ENCODE measurements at regions not wholly inside any gene's neighbourhood (a gene's known extent, or its start where the extent isn't known, plus 50 kb on each side); places are given as distances from the start of the nearest gene placed in this dataset.
"Not testable (repeated sequence)": the region's sequence is repeated elsewhere in the genome, so short reads cannot be mapped to it uniquely, and the experiment has no call there.

GRCh38 chr2:82994151-82994550 lies 1464.9 kb downstream of the SUCLG1 start:
- no TSS peak for BruUV-seq (replicated peaks)
- Histone ChIP-seq H3K4me3 (ENCODE audit: low read depth, low read length, poor library complexity, severe bottlenecking) (no peak overlapping the region), H3K36me3 (ENCODE audit: insufficient read depth, low read length, poor library complexity, severe bottlenecking) (no peaks in the 10 kb centered on the region), H3K27ac (ENCODE audit: low read depth, low read length, poor library complexity, severe bottlenecking) (no peak overlapping the region), H3K4me1 (ENCODE audit: insufficient read depth, low read length, poor library complexity, severe bottlenecking) (no peaks in the 10 kb centered on the region), H3K9me3 (ENCODE audit: low read depth, low read length, poor library complexity, severe bottlenecking) (peaks cover 6% of the 10 kb centered on the region), H3K27me3 (replicated peaks; ENCODE audit: insufficient read depth, low read depth, low read length, poor library complexity) (no peaks in the 10 kb centered on the region)
- ChIA-PET CTCF (no interaction called here), POLR2A (ENCODE audit: low non-redundant PET) (no interaction called here)
- DNase-seq (ENCODE audit: low spot score), result no peak
- TF ChIP-seq EZH2 (IDR thresholded peaks at IDR 0.05; ENCODE audit: borderline replicate concordance, low read depth, low read length, poor library complexity, severe bottlenecking), result no peak
- TF ChIP-seq CTCF (conservative IDR thresholded peaks at IDR 0.05; ENCODE audit: low read depth, low read length), result no peak
- intact Hi-C loops (cut with micrococcal nuclease; ENCODE audit: unreplicated experiment), result no loop called here

GRCh38 chr2:82993609-82994008 lies 1465.5 kb downstream of the SUCLG1 start:
- POLR2A ChIA-PET (ENCODE audit: low non-redundant PET), result no interaction called here
- TF ChIP-seq CTCF (conservative IDR thresholded peaks at IDR 0.05; ENCODE audit: low read depth, low read length) (no peak), EZH2 (IDR thresholded peaks at IDR 0.05; ENCODE audit: borderline replicate concordance, low read depth, low read length, poor library complexity, severe bottlenecking) (no peak)

GRCh38 chr2:82992968-82993367 lies 1466.1 kb downstream of the SUCLG1 start:
- BruUV-seq (replicated peaks), result no TSS peak
- Histone ChIP-seq H3K4me1 (ENCODE audit: insufficient read depth, low read length, poor library complexity, severe bottlenecking) (no peaks in the 10 kb centered on the region), H3K9me3 (ENCODE audit: low read depth, low read length, poor library complexity, severe bottlenecking) (peaks cover 6% of the 10 kb centered on the region), H3K4me3 (ENCODE audit: low read depth, low read length, poor library complexity, severe bottlenecking) (no peak overlapping the region), H3K27ac (ENCODE audit: low read depth, low read length, poor library complexity, severe bottlenecking) (no peak overlapping the region), H3K27me3 (replicated peaks; ENCODE audit: insufficient read depth, low read depth, low read length, poor library complexity) (no peaks in the 10 kb centered on the region), H3K36me3 (ENCODE audit: insufficient read depth, low read length, poor library complexity, severe bottlenecking) (no peaks in the 10 kb centered on the region)
- TF ChIP-seq EZH2 (IDR thresholded peaks at IDR 0.05; ENCODE audit: borderline replicate concordance, low read depth, low read length, poor library complexity, severe bottlenecking) (no peak), CTCF (conservative IDR thresholded peaks at IDR 0.05; ENCODE audit: low read depth, low read length) (no peak)
- POLR2A ChIA-PET (ENCODE audit: low non-redundant PET), result no interaction called here
- intact Hi-C loops (cut with micrococcal nuclease; ENCODE audit: unreplicated experiment), result no loop called here
- no peak for DNase-seq (ENCODE audit: low spot score)
- CTCF ChIA-PET, result no interaction called here

More at GRCh38 chr2:82993609-82994008, 1465.5 kb downstream of the SUCLG1 start:
- H3K27ac ChIP-seq (ENCODE audit: low read depth, low read length, poor library complexity, severe bottlenecking), result no peak overlapping the region
- no peaks in the 10 kb centered on the region for H3K36me3 ChIP-seq (ENCODE audit: insufficient read depth, low read length, poor library complexity, severe bottlenecking)
- H3K4me1 ChIP-seq (ENCODE audit: insufficient read depth, low read length, poor library complexity, severe bottlenecking), result no peaks in the 10 kb centered on the region
- BruUV-seq (replicated peaks), result no TSS peak
- CTCF ChIA-PET, result no interaction called here
- H3K4me3 ChIP-seq (ENCODE audit: low read depth, low read length, poor library complexity, severe bottlenecking), result no peak overlapping the region
- no peak for DNase-seq (ENCODE audit: low spot score)
- peaks cover 6% of the 10 kb centered on the region for H3K9me3 ChIP-seq (ENCODE audit: low read depth, low read length, poor library complexity, severe bottlenecking)
- no peaks in the 10 kb centered on the region for H3K27me3 ChIP-seq (replicated peaks; ENCODE audit: insufficient read depth, low read depth, low read length, poor library complexity)
- intact Hi-C loops (cut with micrococcal nuclease; ENCODE audit: unreplicated experiment), result no loop called here

GRCh38 chr2:82987706-82988105 lies 1471.4 kb downstream of the SUCLG1 start:
- H3K4me1 ChIP-seq (ENCODE audit: insufficient read depth, low read length, poor library complexity, severe bottlenecking); POLR2A ChIA-PET (ENCODE audit: low non-redundant PET); H3K27me3 ChIP-seq (replicated peaks; ENCODE audit: insufficient read depth, low read depth, low read length, poor library complexity); H3K36me3 ChIP-seq (ENCODE audit: insufficient read depth, low read length, poor library complexity, severe bottlenecking); CTCF ChIA-PET; intact Hi-C loops (cut with micrococcal nuclease; ENCODE audit: unreplicated experiment); BruUV-seq (replicated peaks); DNase-seq (ENCODE audit: low spot score); H3K4me3 ChIP-seq (ENCODE audit: low read depth, low read length, poor library complexity, severe bottlenecking); H3K27ac ChIP-seq (ENCODE audit: low read depth, low read length, poor library complexity, severe bottlenecking): not testable (repeated sequence)
- H3K9me3 ChIP-seq (ENCODE audit: low read depth, low read length, poor library complexity, severe bottlenecking), result peaks cover 20% of the 10 kb centered on the region

Measured in A673 (cell line).